HEK293T (cell line): ENCODE measurements at regions not wholly inside any gene's neighbourhood (a gene's known extent, or its start where the extent isn't known, plus 50 kb on each side); places are given as distances from the start of the nearest gene placed in this dataset.

Experiments
- CTCF ChIA-PET: fragments of 350-600 bp; formaldehyde crosslinking; extraction: SDS; loops from one replicate; lab custom pipeline; 2021; ENCODE audit warnings: antibody characterized with exemption, inconsistent platforms; lab: Yijun Ruan, JAX
- POLR2A ChIA-PET: fragments of 350-600 bp; formaldehyde crosslinking; extraction: SDS; loops from one replicate; lab custom pipeline; 2020; ENCODE audit warnings: antibody characterized with exemption, inconsistent platforms; lab: Yijun Ruan, JAX
- DNase-seq: peaks from one replicate; pipeline ENCODE4 v3.0.0; 2012; ENCODE audit warnings: mixed read lengths; ENCODE audit errors: extremely low spot score
- ARNT ChIP-seq: fragments of 450-650 bp; IDR thresholded peaks from 2 replicates; pipeline ENCODE4 v1.6.1; 2017; ENCODE audit warnings: mild to moderate bottlenecking
- BHLHE40 ChIP-seq: fragments of 450-650 bp; IDR thresholded peaks from 2 replicates; pipeline ENCODE4 v1.6.1; 2016; ENCODE audit warnings: mild to moderate bottlenecking, moderate library complexity, borderline replicate concordance
- CTBP1 ChIP-seq: fragments of 450-650 bp; IDR thresholded peaks from 2 replicates; pipeline ENCODE4 v1.6.1; 2016; ENCODE audit warnings: borderline replicate concordance
- ELF4 ChIP-seq: fragments of 450-650 bp; IDR thresholded peaks from 2 replicates; pipeline ENCODE4 v1.6.1; 2017; ENCODE audit warnings: antibody characterized with exemption
- FOXA1 ChIP-seq: fragments of 450-650 bp; IDR thresholded peaks from 2 replicates; pipeline ENCODE4 v1.6.1; 2016; ENCODE audit warnings: mild to moderate bottlenecking
- FOXK2 ChIP-seq: fragments of 450-650 bp; IDR thresholded peaks from 2 replicates; pipeline ENCODE4 v1.6.1; 2016; ENCODE audit warnings: mild to moderate bottlenecking
- FOXM1 ChIP-seq: fragments of 450-650 bp; IDR thresholded peaks from 2 replicates; pipeline ENCODE4 v1.6.1; 2017; ENCODE audit warnings: mild to moderate bottlenecking, borderline replicate concordance
- HDGF ChIP-seq: fragments of 450-650 bp; IDR thresholded peaks from 2 replicates; pipeline ENCODE4 v1.6.1; 2017; ENCODE audit warnings: antibody characterized with exemption, borderline replicate concordance
- L3MBTL2 ChIP-seq: fragments of 450-650 bp; conservative IDR thresholded peaks from 2 replicates; pipeline ENCODE4 v1.6.1; 2016; ENCODE audit warnings: mild to moderate bottlenecking
- LEF1 ChIP-seq: fragments of 450-650 bp; IDR thresholded peaks from 2 replicates; pipeline ENCODE4 v1.6.1; 2017; ENCODE audit warnings: mild to moderate bottlenecking, borderline replicate concordance
- NFRKB ChIP-seq: fragments of 450-650 bp; IDR thresholded peaks from 2 replicates; pipeline ENCODE4 v1.6.1; 2016; ENCODE audit warnings: mild to moderate bottlenecking, moderate library complexity
- SP1 ChIP-seq: fragments of 450-650 bp; IDR thresholded peaks from 2 replicates; pipeline ENCODE4 v1.6.1; 2017
- SUZ12 ChIP-seq: fragments of 450-650 bp; IDR thresholded peaks from 2 replicates; pipeline ENCODE4 v1.6.1; 2016; ENCODE audit warnings: mild to moderate bottlenecking
- TARDBP ChIP-seq: fragments of 450-650 bp; IDR thresholded peaks from 2 replicates; pipeline ENCODE4 v1.6.1; 2016
- ZNF384 ChIP-seq: fragments of 450-650 bp; IDR thresholded peaks from 2 replicates; pipeline ENCODE4 v1.6.1; 2016
- TF ChIP-seq, protein P1 (sequence below): fragments of 450-650 bp; IDR thresholded peaks from 2 replicates; pipeline ENCODE4 v1.6.1; 2016

DNA sequence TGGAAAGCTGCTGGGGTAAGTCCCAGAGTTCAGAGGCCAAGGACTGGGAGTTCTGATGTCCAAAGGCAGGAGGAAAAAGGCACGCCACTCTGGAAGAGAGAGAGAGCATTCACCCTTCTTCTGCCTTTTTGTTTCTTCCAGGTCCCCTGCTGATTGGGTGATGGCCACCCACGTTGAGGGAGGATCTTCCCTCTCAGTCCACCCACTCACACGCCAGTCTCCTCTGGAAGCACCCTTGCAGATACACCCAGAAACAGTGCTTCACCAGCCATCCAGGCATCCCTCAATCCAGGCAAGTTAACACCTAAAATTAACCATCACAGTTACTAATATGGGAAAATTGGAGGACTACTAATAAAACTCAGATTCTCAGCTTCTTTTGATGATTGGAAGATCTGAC, 66.1 kb upstream of the PARP1 start:
- TF ChIP-seq SP1: no peak
- TF ChIP-seq FOXA1: no peak
- TF ChIP-seq L3MBTL2: no peak
- TF ChIP-seq FOXK2: no peak
- no peak for TF ChIP-seq CTBP1
- TF ChIP-seq FOXM1: no peak
- TF ChIP-seq TARDBP: no peak
- no peak for TF ChIP-seq ZNF384
- TF ChIP-seq SUZ12: no peak
- TF ChIP-seq LEF1: no peak
- no peak for TF ChIP-seq ARNT
- TF ChIP-seq NFRKB: no peak
- TF ChIP-seq HDGF: no peak
- TF ChIP-seq BHLHE40: no peak
- TF ChIP-seq, protein P1, sequence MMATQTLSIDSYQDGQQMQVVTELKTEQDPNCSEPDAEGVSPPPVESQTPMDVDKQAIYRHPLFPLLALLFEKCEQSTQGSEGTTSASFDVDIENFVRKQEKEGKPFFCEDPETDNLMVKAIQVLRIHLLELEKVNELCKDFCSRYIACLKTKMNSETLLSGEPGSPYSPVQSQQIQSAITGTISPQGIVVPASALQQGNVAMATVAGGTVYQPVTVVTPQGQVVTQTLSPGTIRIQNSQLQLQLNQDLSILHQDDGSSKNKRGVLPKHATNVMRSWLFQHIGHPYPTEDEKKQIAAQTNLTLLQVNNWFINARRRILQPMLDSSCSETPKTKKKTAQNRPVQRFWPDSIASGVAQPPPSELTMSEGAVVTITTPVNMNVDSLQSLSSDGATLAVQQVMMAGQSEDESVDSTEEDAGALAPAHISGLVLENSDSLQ: no peak
- no peak for TF ChIP-seq ELF4
- POLR2A ChIA-PET: no interaction called here
- DNase-seq: no peak
- CTCF ChIA-PET: interaction anchor here (2.6 kb wide), 1 partner anchor 16 kb away, joined by 8 read pairs; no protein-coding TSS in a partner anchor

DNA sequence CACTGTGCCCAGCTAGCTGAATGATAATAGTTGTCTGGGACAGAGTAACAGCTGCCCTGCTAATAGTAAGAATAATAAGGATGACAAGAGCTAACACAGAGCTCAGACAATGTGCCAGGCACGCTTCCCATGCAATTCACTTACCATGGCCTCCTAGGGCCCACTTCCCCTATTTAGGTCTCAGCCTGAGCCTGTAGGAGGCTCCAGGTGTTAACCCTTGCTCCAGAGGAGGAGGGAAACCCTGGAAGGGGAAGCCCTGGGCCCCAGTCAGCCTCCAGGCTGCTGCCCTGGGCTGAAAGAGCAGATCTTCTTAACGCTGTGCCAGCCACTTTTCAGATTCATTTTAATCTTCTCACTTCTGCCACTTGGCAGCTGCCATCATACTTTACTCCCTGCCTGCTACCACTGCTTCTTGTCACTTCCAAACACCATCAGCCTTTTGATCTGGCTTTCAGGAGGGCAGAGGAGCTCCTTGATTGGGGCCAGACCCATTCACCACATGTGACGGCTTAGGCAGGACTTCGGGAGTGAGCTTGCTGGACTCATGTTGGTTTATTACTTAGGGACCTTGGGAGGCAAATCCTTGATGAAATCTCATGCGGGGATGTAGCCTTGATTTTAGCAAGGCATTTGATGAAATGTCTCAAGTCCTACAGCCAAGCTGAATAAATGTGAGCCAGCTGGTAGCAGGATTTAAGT, 66.7 kb upstream of the PARP1 start:
- POLR2A ChIA-PET: no interaction called here
- DNase-seq: no peak
- TF ChIP-seq BHLHE40: no peak
- no peak for TF ChIP-seq CTBP1
- TF ChIP-seq ELF4: no peak
- TF ChIP-seq HDGF: no peak
- no peak for TF ChIP-seq LEF1
- TF ChIP-seq ARNT: no peak
- no peak for TF ChIP-seq FOXK2
- no peak for TF ChIP-seq FOXM1
- no peak for TF ChIP-seq L3MBTL2
- no peak for TF ChIP-seq NFRKB
- TF ChIP-seq FOXA1: no peak
- TF ChIP-seq SP1: no peak
- CTCF ChIA-PET: interaction anchor here (2.6 kb wide), 1 partner anchor 17 kb away, joined by 8 read pairs; no protein-coding TSS in a partner anchor

DNA sequence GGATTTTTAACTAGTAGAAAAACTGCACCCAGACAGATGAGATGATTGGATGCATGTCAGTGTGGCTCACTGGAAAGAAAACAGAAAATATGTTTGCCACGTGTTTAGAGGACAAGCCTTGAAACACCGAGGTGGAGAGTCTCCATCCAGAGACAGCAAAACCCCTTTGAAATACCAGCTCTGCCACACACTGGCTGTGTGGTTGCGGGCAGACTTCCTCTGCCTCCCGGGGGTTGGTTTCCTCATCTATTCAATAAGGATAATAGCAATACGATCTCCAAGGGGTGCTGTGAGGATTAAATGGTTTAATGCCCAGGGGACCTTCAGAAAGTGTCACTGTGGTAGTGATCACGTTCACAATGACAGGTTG, 67.2 kb upstream of the PARP1 start:
- CTCF ChIA-PET: interaction anchor here (0.5 to 0.6 kb wide), 2 partner anchors 14 to 15 kb away, joined by 4 read pairs; no protein-coding TSS in a partner anchor
- DNase-seq: no peak
- TF ChIP-seq HDGF (no peak), BHLHE40 (no peak), ELF4 (no peak), SUZ12 (no peak), FOXK2 (no peak), TARDBP (no peak), FOXA1 (no peak), FOXM1 (no peak), SP1 (no peak)
- TF ChIP-seq, protein P1: no peak
- POLR2A ChIA-PET: no interaction called here

DNA sequence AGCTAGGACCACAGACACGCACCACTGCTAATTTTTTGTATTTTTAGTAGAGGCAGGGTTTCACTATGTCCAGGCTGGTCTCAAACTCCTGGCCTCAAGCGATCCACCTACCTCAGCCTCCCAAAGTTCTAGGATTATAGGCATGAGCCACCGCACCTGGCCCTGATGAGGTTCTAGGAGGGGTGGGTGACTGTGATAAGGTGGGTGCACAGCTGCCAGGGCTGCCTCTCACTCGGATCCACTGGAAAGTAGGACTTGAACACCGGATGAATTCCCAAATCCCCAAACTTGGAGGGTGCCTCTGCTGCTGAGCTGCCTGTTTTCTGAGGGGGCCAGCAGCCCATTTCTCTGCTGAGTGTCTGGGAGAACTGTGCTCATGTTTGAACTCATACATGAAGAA, 68.2 kb upstream of the PARP1 start:
- DNase-seq: no peak
- POLR2A ChIA-PET: no interaction called here
- CTCF ChIA-PET: interaction anchor here (0.7 kb wide), 1 partner anchor 98 kb away, joined by 3 read pairs; no protein-coding TSS in a partner anchor
- no peak for TF ChIP-seq SUZ12
- TF ChIP-seq CTBP1: no peak
- no peak for TF ChIP-seq BHLHE40
- no peak for TF ChIP-seq FOXK2
- TF ChIP-seq LEF1: no peak
- no peak for TF ChIP-seq L3MBTL2
- TF ChIP-seq NFRKB: no peak
- no peak for TF ChIP-seq ARNT
- no peak for TF ChIP-seq HDGF

DNA sequence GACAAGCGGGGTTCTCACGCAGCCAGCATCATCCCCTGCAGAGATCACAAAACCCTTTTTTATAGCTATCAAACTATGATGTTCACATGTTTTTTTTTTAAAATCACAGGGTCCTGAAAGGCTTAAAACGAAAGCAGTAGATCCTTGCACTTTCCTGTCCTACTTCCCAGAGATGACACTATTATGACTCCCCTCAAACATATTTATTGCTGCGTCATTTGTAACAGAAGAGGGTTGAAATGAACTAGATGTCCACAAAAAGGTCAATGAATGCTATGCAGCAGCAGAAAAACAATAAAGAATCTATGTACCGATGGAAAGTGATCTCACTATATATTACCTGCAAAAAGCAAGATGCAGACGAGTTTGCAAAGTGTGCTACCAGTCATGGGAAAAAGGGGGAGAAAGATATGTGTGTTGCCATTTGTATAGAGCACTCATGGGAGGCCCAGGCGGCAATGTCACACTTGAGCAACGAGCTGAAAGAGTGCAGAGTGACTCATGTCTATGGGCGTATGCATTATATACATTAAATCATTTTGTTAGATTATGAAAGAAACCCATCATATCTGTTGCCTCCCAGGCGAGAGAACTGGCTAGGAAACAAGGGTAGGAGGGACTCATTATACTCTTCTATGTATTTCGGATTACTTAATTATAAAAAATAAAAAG, 68.9 kb upstream of the PARP1 start:
- TF ChIP-seq ARNT (no peak), FOXA1 (no peak), FOXM1 (no peak), FOXK2 (no peak), TARDBP (no peak), BHLHE40 (no peak), ELF4 (no peak), SP1 (no peak), L3MBTL2 (no peak), HDGF (no peak), NFRKB (no peak), LEF1 (no peak), ZNF384 (no peak), CTBP1 (no peak)
- ChIA-PET POLR2A (no interaction called here), CTCF (interaction anchor here (1.3 kb wide), 1 partner anchor 20 kb away, joined by 4 read pairs; no protein-coding TSS in a partner anchor)
- DNase-seq: no peak

DNA sequence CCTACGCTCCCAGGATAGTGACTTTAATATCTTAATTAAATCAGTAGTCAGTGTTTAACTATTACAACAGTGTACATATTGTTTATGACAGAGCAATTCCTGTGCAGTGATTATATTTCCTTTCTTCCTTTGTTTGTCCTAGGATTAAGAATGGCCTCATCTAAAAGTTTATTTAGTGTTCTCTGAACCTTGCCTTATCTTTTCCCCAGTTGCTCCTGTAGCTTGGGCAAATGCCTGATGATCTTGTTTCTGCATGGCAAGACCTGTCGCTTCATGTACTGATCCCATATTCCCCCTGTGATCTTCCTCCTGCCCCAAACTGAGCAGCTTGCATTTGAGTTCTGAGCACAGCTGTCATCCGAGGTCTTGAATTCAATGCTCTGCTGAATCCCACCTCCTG, 69.1 kb upstream of the STUM start:
- ChIA-PET POLR2A (no interaction called here), CTCF (no interaction called here)
- no peak for DNase-seq
- TF ChIP-seq TARDBP: no peak
- no peak for TF ChIP-seq L3MBTL2
- TF ChIP-seq, protein P1: no peak; the same call in 1 of the 2 replicates
- TF ChIP-seq SUZ12: no peak
- no peak for TF ChIP-seq FOXA1
- no peak for TF ChIP-seq FOXM1
- TF ChIP-seq NFRKB: no peak
- TF ChIP-seq ELF4: no peak
- TF ChIP-seq ZNF384: no peak
- no peak for TF ChIP-seq LEF1
- TF ChIP-seq FOXK2: no peak
